H1 (cell line): ENCODE measurements at regions not wholly inside any gene's neighbourhood (a gene's known extent, or its start where the extent isn't known, plus 50 kb on each side); places are given as distances from the start of the nearest gene placed in this dataset.

Experiments
- CBX8 ChIP-seq: fragments of 300-800, 300-1000 bp; sonication (generic); IDR thresholded peaks from 2 replicates; pipeline ENCODE4 v1.7.1; 2016; ENCODE audit warnings: low read depth, low read length, borderline replicate concordance
- EP300 ChIP-seq, 2 experiments: IDR thresholded peaks; 1 replicate in 1 of 2; 2 replicates in 1 of 2; pipeline ENCODE4 v1.6.1; 2011 to 2012; ENCODE audit warnings: low read depth in 2 of 2, low read length in 2 of 2, mild to moderate bottlenecking in 2 of 2, borderline replicate concordance in 1 of 2, inconsistent platforms in 1 of 2, moderate library complexity in 1 of 2
- EZH2 ChIP-seq: fragments of 200-600 bp; sonication (generic); IDR thresholded peaks from 2 replicates; pipeline ENCODE4 v1.7.1; 2012; ENCODE audit warnings: low read depth, mild to moderate bottlenecking, moderate library complexity, low read length, inconsistent platforms; ENCODE audit not compliant: severe bottlenecking
- JUND ChIP-seq: IDR thresholded peaks from 2 replicates; pipeline ENCODE4 v1.6.1; 2011; ENCODE audit warnings: mild to moderate bottlenecking, improper control_type of control experiment, low read length
- PHF8 ChIP-seq: fragments of 200-600 bp; sonication (generic); conservative IDR thresholded peaks from 2 replicates; pipeline ENCODE4 v1.7.1; 2012; ENCODE audit warnings: low read depth, mild to moderate bottlenecking, inconsistent platforms, low read length, moderate library complexity
- POLR2A ChIP-seq, 2 experiments: IDR thresholded peaks; 1 replicate in 1 of 2; 2 replicates in 1 of 2; pipeline ENCODE4 v1.6.1; 2011; ENCODE audit warnings: low read depth in 2 of 2, low read length in 2 of 2, mild to moderate bottlenecking in 2 of 2; ENCODE audit errors: control extremely low read depth in 1 of 2
- SRF ChIP-seq: IDR thresholded peaks from 2 replicates; pipeline ENCODE4 v1.6.1; 2011; ENCODE audit warnings: mild to moderate bottlenecking, low read depth, low read length, moderate library complexity
- SUZ12 ChIP-seq: fragments of 200-600 bp; sonication (generic); IDR thresholded peaks from 2 replicates; pipeline ENCODE4 v1.6.1; 2012; ENCODE audit warnings: mild to moderate bottlenecking, inconsistent platforms, low read length, moderate library complexity, mixed read lengths
- YY1 ChIP-seq: IDR thresholded peaks from 2 replicates; pipeline ENCODE4 v1.6.1; 2011; ENCODE audit warnings: low read depth, mild to moderate bottlenecking, low read length
- TF ChIP-seq, protein P1 (sequence below), 3 experiments: IDR thresholded peaks; 1 replicate in 2 of 3; 2 replicates in 1 of 3; pipeline versions ENCODE4 v1.5.1 to v1.6.1; 2011; ENCODE audit warnings: low read length in 3 of 3, mild to moderate bottlenecking in 3 of 3, inconsistent platforms in 2 of 3, low read depth in 1 of 3, moderate library complexity in 1 of 3; ENCODE audit not compliant: insufficient read depth in 1 of 3; ENCODE audit errors: control extremely low read depth in 1 of 3
- TF ChIP-seq, protein P2 (sequence below): IDR thresholded peaks from 2 replicates; pipeline ENCODE4 v1.6.1; 2011; ENCODE audit warnings: low read length, improper control_type of control experiment

DNA sequence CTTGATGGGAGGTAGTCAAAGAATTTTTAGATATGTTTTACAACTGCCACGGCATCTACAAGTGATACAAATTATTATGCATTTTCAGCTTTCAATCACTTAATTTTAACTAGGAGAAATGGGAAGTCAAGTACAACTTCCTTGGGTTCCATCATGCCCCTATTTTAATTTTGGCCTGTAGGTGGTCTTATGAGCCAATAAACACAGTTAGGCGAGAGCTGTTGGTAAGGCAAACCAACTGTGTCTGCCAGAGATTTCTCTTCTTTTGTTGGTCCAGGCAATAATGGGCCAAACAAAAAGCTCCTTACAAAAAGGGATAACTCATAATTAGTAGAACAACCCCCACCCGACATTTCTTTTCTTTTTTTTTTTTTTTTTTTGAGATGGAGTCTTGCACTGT lies 63.3 kb upstream of the ARX start:
- no peak for TF ChIP-seq YY1
- no peak for TF ChIP-seq EZH2
- TF ChIP-seq SRF: no peak
- no peak for TF ChIP-seq PHF8
- TF ChIP-seq, protein P1, sequence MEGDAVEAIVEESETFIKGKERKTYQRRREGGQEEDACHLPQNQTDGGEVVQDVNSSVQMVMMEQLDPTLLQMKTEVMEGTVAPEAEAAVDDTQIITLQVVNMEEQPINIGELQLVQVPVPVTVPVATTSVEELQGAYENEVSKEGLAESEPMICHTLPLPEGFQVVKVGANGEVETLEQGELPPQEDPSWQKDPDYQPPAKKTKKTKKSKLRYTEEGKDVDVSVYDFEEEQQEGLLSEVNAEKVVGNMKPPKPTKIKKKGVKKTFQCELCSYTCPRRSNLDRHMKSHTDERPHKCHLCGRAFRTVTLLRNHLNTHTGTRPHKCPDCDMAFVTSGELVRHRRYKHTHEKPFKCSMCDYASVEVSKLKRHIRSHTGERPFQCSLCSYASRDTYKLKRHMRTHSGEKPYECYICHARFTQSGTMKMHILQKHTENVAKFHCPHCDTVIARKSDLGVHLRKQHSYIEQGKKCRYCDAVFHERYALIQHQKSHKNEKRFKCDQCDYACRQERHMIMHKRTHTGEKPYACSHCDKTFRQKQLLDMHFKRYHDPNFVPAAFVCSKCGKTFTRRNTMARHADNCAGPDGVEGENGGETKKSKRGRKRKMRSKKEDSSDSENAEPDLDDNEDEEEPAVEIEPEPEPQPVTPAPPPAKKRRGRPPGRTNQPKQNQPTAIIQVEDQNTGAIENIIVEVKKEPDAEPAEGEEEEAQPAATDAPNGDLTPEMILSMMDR (IDR thresholded peaks at IDR 0.05; ENCODE audit: control extremely low read depth in 1 of 3, insufficient read depth in 1 of 3, low read depth in 1 of 3, low read length in 3 of 3): no peak
- TF ChIP-seq CBX8: no peak
- no peak for TF ChIP-seq SUZ12
- no peak for TF ChIP-seq JUND
- TF ChIP-seq, protein P2, sequence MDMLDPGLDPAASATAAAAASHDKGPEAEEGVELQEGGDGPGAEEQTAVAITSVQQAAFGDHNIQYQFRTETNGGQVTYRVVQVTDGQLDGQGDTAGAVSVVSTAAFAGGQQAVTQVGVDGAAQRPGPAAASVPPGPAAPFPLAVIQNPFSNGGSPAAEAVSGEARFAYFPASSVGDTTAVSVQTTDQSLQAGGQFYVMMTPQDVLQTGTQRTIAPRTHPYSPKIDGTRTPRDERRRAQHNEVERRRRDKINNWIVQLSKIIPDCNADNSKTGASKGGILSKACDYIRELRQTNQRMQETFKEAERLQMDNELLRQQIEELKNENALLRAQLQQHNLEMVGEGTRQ: no peak
- no peak for TF ChIP-seq EP300 (IDR thresholded peaks at IDR 0.05; ENCODE audit: borderline replicate concordance in 1 of 2, low read depth in 2 of 2, low read length in 2 of 2)
- TF ChIP-seq POLR2A (IDR thresholded peaks at IDR 0.05; ENCODE audit: control extremely low read depth in 1 of 2, low read depth in 2 of 2, low read length in 2 of 2): no peak
